ENCODE measurements at regions not wholly inside any gene's neighbourhood (a gene's known extent, or its start where the extent isn't known, plus 50 kb on each side); places are given as distances from the start of the nearest gene placed in this dataset.

DNA sequence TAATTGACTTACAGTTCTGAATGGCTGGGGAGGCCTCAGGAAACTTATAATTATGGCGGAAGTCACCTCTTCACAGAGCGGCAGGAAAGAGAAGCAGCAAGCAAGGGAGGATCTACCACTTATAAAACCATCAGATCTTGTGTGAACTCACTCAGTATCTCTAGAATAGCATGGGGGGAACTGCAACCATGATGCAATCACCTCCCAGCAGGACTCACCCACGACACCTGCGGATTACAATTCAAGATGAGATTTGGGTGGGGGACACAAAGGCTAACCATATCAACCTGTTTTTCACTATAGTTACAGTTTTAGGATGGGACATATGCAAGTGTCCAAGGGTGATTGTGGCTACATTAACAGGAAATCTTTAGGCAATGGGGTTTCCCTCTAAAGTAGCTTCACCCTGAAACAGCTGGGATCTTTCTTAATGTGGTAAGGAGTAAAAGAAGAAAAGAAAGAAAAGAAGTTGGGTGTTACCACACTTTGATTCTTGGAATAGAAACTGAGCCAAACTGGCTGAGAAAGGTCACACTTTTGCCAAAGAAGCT lies 453.8 kb downstream of the OTOL1 start:
- CTCF ChIA-PET: interaction anchor here (0.5 kb wide), 1 partner anchor 35 kb away, joined by 5 read pairs; no protein-coding TSS in a partner anchor
- Histone ChIP-seq H3K36me3 (ENCODE audit: insufficient read depth, low read length, poor library complexity, severe bottlenecking) (no peaks in the 10 kb centered on the region), H3K9me3 (ENCODE audit: low read depth, low read length, poor library complexity, severe bottlenecking) (peaks cover 2% of the 10 kb centered on the region), H3K4me3 (ENCODE audit: low read depth, low read length, poor library complexity, severe bottlenecking) (no peak overlapping the region), H3K27ac (ENCODE audit: low read depth, low read length, poor library complexity, severe bottlenecking) (peak overlapping the region; percentile 65), H3K27me3 (replicated peaks; ENCODE audit: insufficient read depth, low read depth, low read length, poor library complexity) (no peaks in the 10 kb centered on the region), H3K4me1 (ENCODE audit: insufficient read depth, low read length, poor library complexity, severe bottlenecking) (peaks cover 41% of the 10 kb centered on the region)
- POLR2A ChIA-PET (ENCODE audit: low non-redundant PET): no interaction called here
- DNase-seq (ENCODE audit: low spot score): peak; percentile 73
- BruUV-seq (replicated peaks): no TSS peak
- TF ChIP-seq, protein P1, sequence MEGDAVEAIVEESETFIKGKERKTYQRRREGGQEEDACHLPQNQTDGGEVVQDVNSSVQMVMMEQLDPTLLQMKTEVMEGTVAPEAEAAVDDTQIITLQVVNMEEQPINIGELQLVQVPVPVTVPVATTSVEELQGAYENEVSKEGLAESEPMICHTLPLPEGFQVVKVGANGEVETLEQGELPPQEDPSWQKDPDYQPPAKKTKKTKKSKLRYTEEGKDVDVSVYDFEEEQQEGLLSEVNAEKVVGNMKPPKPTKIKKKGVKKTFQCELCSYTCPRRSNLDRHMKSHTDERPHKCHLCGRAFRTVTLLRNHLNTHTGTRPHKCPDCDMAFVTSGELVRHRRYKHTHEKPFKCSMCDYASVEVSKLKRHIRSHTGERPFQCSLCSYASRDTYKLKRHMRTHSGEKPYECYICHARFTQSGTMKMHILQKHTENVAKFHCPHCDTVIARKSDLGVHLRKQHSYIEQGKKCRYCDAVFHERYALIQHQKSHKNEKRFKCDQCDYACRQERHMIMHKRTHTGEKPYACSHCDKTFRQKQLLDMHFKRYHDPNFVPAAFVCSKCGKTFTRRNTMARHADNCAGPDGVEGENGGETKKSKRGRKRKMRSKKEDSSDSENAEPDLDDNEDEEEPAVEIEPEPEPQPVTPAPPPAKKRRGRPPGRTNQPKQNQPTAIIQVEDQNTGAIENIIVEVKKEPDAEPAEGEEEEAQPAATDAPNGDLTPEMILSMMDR (conservative IDR thresholded peaks at IDR 0.05; ENCODE audit: low read depth, low read length): no peak
- no peak for TF ChIP-seq EZH2 (IDR thresholded peaks at IDR 0.05; ENCODE audit: borderline replicate concordance, low read depth, low read length, poor library complexity, severe bottlenecking)
- intact Hi-C loops (cut with micrococcal nuclease; ENCODE audit: unreplicated experiment): loop anchor here (1.0 kb wide), 1 partner anchor 162 kb away; no protein-coding TSS in a partner anchor

DNA sequence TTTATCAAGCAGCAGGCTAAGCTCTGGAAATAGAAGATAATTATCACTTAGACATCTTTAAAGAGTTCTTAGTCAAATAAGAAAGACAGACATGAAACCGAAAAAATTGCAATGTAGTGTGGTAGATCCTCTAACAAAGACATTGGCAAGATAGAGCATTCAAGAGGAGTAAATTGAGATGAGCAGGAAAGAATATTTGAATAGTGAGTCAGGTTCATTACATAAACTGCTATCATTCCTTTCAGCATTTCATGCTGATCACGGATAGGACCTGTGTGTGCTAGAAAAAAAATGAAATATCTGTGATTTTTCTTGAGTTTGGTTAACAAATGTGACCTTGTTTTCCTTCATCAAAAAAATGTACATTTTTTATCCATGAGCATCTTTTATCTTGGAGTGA lies 460.9 kb downstream of the OTOL1 start:
- H3K36me3 ChIP-seq (ENCODE audit: insufficient read depth, low read length, poor library complexity, severe bottlenecking): no peaks in the 10 kb centered on the region
- no TSS peak for BruUV-seq (replicated peaks)
- no peaks in the 10 kb centered on the region for H3K9me3 ChIP-seq (ENCODE audit: low read depth, low read length, poor library complexity, severe bottlenecking)
- H3K27me3 ChIP-seq (replicated peaks; ENCODE audit: insufficient read depth, low read depth, low read length, poor library complexity): no peaks in the 10 kb centered on the region
- peak; percentile 54 for DNase-seq (ENCODE audit: low spot score)
- CTCF ChIA-PET: no interaction called here
- H3K4me1 ChIP-seq (ENCODE audit: insufficient read depth, low read length, poor library complexity, severe bottlenecking): peaks cover 19% of the 10 kb centered on the region
- TF ChIP-seq EZH2 (IDR thresholded peaks at IDR 0.05; ENCODE audit: borderline replicate concordance, low read depth, low read length, poor library complexity, severe bottlenecking): no peak
- TF ChIP-seq, protein P1 (conservative IDR thresholded peaks at IDR 0.05; ENCODE audit: low read depth, low read length): no peak
- intact Hi-C loops (cut with micrococcal nuclease; ENCODE audit: unreplicated experiment): no loop called here
- POLR2A ChIA-PET (ENCODE audit: low non-redundant PET): no interaction called here
- H3K4me3 ChIP-seq (ENCODE audit: low read depth, low read length, poor library complexity, severe bottlenecking): no peak overlapping the region
- H3K27ac ChIP-seq (ENCODE audit: low read depth, low read length, poor library complexity, severe bottlenecking): no peak overlapping the region

DNA sequence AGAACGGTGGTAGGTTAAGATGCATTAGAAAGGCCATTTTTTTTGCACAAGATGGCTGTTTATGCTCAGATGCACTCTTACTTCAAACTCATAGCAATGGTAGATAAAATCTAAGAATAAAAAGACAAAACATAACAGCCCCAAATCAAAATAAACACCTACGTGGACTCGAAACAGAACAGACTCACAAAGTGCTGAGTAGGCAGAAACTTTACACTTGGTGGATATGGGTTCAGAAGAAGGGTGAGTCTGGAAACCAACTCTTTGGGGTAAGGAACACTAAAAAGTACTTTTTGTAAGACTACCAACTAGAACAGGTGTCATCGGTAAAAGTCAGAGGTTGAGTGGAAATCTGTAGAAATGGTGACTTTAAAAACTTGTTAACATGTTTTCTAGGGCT lies 468.2 kb downstream of the OTOL1 start:
- H3K9me3 ChIP-seq (ENCODE audit: low read depth, low read length, poor library complexity, severe bottlenecking): peaks cover 6% of the 10 kb centered on the region
- no peak for DNase-seq (ENCODE audit: low spot score)
- intact Hi-C loops (cut with micrococcal nuclease; ENCODE audit: unreplicated experiment): no loop called here
- H3K27ac ChIP-seq (ENCODE audit: low read depth, low read length, poor library complexity, severe bottlenecking): no peak overlapping the region
- no peaks in the 10 kb centered on the region for H3K36me3 ChIP-seq (ENCODE audit: insufficient read depth, low read length, poor library complexity, severe bottlenecking)
- BruUV-seq (replicated peaks): no TSS peak
- no peaks in the 10 kb centered on the region for H3K27me3 ChIP-seq (replicated peaks; ENCODE audit: insufficient read depth, low read depth, low read length, poor library complexity)
- POLR2A ChIA-PET (ENCODE audit: low non-redundant PET): no interaction called here
- no peak overlapping the region for H3K4me3 ChIP-seq (ENCODE audit: low read depth, low read length, poor library complexity, severe bottlenecking)
- CTCF ChIA-PET: no interaction called here
- peaks cover 5% of the 10 kb centered on the region for H3K4me1 ChIP-seq (ENCODE audit: insufficient read depth, low read length, poor library complexity, severe bottlenecking)
- TF ChIP-seq, protein P1 (conservative IDR thresholded peaks at IDR 0.05; ENCODE audit: low read depth, low read length): no peak
- TF ChIP-seq EZH2 (IDR thresholded peaks at IDR 0.05; ENCODE audit: borderline replicate concordance, low read depth, low read length, poor library complexity, severe bottlenecking): no peak

All from A673 (cell line).